Testis (tissue), 2 donors: ENCODE measurements at regions not wholly inside any gene's neighbourhood (a gene's known extent, or its start where the extent isn't known, plus 50 kb on each side); places are given as distances from the start of the nearest gene placed in this dataset.

Experiments
- DNase-seq: peaks from one replicate; pipeline ENCODE4 v3.0.0-alpha.2; 2019
- H3K27ac ChIP-seq, 2 donors: fragments of 200-600 bp; sonication (generic); one replicate each; pipeline ENCODE4 v1.5.1; 2019
- H3K27me3 ChIP-seq: fragments of 200-600 bp; sonication (generic); one replicate; pipeline ENCODE4 v1.5.1; 2019
- H3K36me3 ChIP-seq: fragments of 200-600 bp; sonication (generic); one replicate; pipeline ENCODE4 v1.5.1; 2017; ENCODE audit warnings: low read depth; ENCODE audit errors: missing control alignments
- H3K4me1 ChIP-seq: fragments of 200-600 bp; sonication (generic); one replicate; pipeline ENCODE4 v1.5.1; 2019
- H3K4me3 ChIP-seq, 2 donors: fragments of 200-600 bp; sonication (generic); one replicate each; pipeline ENCODE4 v1.5.1; 2017 to 2019
- H3K9me3 ChIP-seq: fragments of 200-600 bp; sonication (generic); one replicate; pipeline ENCODE4 v1.5.1; 2017
- CTCF ChIP-seq, 3 experiments: fragments of 450-650 bp in 2 of 3; fragments of 200-600 bp in 1 of 3; sonication (generic) in 1 of 3; IDR thresholded peaks; one replicate each; pipeline ENCODE4 v1.5.1; 2016 to 2019; ENCODE audit warnings: antibody characterized with exemption in 3 of 3, mild to moderate bottlenecking in 2 of 3, moderate library complexity in 1 of 3
- POLR2A ChIP-seq: fragments of 450-650 bp; IDR thresholded peaks from one replicate; pipeline ENCODE4 v1.6.1; 2017; ENCODE audit warnings: antibody characterized with exemption, mild to moderate bottlenecking, moderate library complexity
- WGBS, 2 donors: methylation state at CpG; one replicate each; pipeline ENCODE4 v1.1.5; 2018; 5-methylcytosine and 5-hydroxymethylcytosine counted together
- intact Hi-C: fragments of 100-400 bp; cut with DNase I; formaldehyde crosslinking; loops from one replicate; pipeline ENCODE4 v1.15.1; 2023; ENCODE audit warnings: low total_unique reads

GRCh38 chr6:6865611-6866010 is 242.2 kb upstream of the RREB1 start:
- DNase-seq, result no peak

GRCh38 chr6:6866656-6867403 is 240.9 kb upstream of the RREB1 start:
- DNase-seq, result no peak
- 86 to 90% methylated on average over 7 of the region's 7 CpGs for WGBS, 2 donors

More at GRCh38 chr6:6865611-6866010, 242.2 kb upstream of the RREB1 start:
- 86 to 88% methylated on average over 5 of the region's 5 CpGs for WGBS, 2 donors
- Histone ChIP-seq H3K4me3 (no peak overlapping the region), H3K9me3 (no peaks in the 10 kb centered on the region), H3K27ac (no peak overlapping the region), H3K4me1 (no peaks in the 10 kb centered on the region), H3K36me3 (no peaks in the 10 kb centered on the region), H3K27me3 (no peaks in the 10 kb centered on the region)
- TF ChIP-seq CTCF (IDR thresholded peaks at IDR 0.05) (no peak), POLR2A (no peak)
- intact Hi-C loops, result no loop called here

GRCh38 chr6:6867404-6867799 is 240.4 kb upstream of the RREB1 start:
- TF ChIP-seq CTCF (IDR thresholded peaks at IDR 0.05) (no peak), POLR2A (no peak)
- no peak overlapping the region for H3K27ac ChIP-seq
- H3K4me1 ChIP-seq, result no peaks in the 10 kb centered on the region
- H3K27me3 ChIP-seq, result no peaks in the 10 kb centered on the region
- WGBS, 2 donors, result 88 to 90% methylated on average over 4 of the region's 4 CpGs
- DNase-seq, result no peak
- no peak overlapping the region for H3K4me3 ChIP-seq
- H3K36me3 ChIP-seq, result no peaks in the 10 kb centered on the region
- intact Hi-C loops, result no loop called here
- no peaks in the 10 kb centered on the region for H3K9me3 ChIP-seq

More at GRCh38 chr6:6866656-6867403, 240.9 kb upstream of the RREB1 start:
- intact Hi-C loops, result no loop called here
- H3K27ac ChIP-seq, result no peak overlapping the region
- no peaks in the 10 kb centered on the region for H3K4me1 ChIP-seq
- no peaks in the 10 kb centered on the region for H3K36me3 ChIP-seq
- TF ChIP-seq CTCF (IDR thresholded peaks at IDR 0.05), result no peak
- no peak for TF ChIP-seq POLR2A
- H3K27me3 ChIP-seq, result no peaks in the 10 kb centered on the region
- H3K9me3 ChIP-seq, result no peaks in the 10 kb centered on the region
- no peak overlapping the region for H3K4me3 ChIP-seq

- Histone ChIP-seq H3K36me3 (no peaks in the 10 kb centered on the region), H3K27me3 (no peaks in the 10 kb centered on the region), H3K27ac (no peak overlapping the region), H3K4me1 (no peaks in the 10 kb centered on the region), H3K4me3 (no peak overlapping the region), H3K9me3 (no peaks in the 10 kb centered on the region)
- 85 to 89% methylated on average over 10 of the region's 10 CpGs for WGBS, 2 donors
- no peak for TF ChIP-seq POLR2A
- no peak for TF ChIP-seq CTCF (IDR thresholded peaks at IDR 0.05)
- DNase-seq, result no peak
- intact Hi-C loops, result no loop called here
These were observed 238.7 kb upstream of the RREB1 start for GRCh38 chr6:6869094-6869493.

GRCh38 chr6:6870921-6871320 is 236.8 kb upstream of the RREB1 start:
- TF ChIP-seq CTCF (IDR thresholded peaks at IDR 0.05), result no peak
- no peak for TF ChIP-seq POLR2A
- no peak overlapping the region for H3K27ac ChIP-seq
- 89 to 96% methylated on average over 5 of the region's 5 CpGs for WGBS, 2 donors
- H3K4me3 ChIP-seq, result no peak overlapping the region
- H3K9me3 ChIP-seq, result no peaks in the 10 kb centered on the region
- intact Hi-C loops, result no loop called here
- no peak for DNase-seq
- H3K36me3 ChIP-seq, result no peaks in the 10 kb centered on the region
- no peaks in the 10 kb centered on the region for H3K4me1 ChIP-seq
- no peaks in the 10 kb centered on the region for H3K27me3 ChIP-seq
